HepG2 (cell line): ENCODE measurements at regions not wholly inside any gene's neighbourhood (a gene's known extent, or its start where the extent isn't known, plus 50 kb on each side); places are given as distances from the start of the nearest gene placed in this dataset.
"Not testable (repeated sequence)": the region's sequence is repeated elsewhere in the genome, so short reads cannot be mapped to it uniquely, and the experiment has no call there.

Source experiments
- ATAC-seq: fragments of 200-7000 bp; cut with Tn5 transposase; 3 replicates; pipeline ENCODE4 v1.9.1; 2020; ENCODE audit warnings: mild to moderate bottlenecking, moderate library complexity
- BruUV-seq: library from RNA; stranded (reverse); fragments of 400-500 nt; replicated peaks from 2 replicates; lab custom pipeline; 2021; lab: Mats Ljungman, UMichigan
- CTCF ChIA-PET: fragments of 300-600 bp; formaldehyde crosslinking; extraction: SDS; loops from one replicate; lab custom pipeline; 2021; ENCODE audit warnings: low total read pairs, inconsistent platforms, low intra/inter-chr PET ratio; lab: Yijun Ruan, JAX
- POLR2A ChIA-PET: fragments of 350-600 bp; sonication (Branson Sonifier 250); formaldehyde crosslinking; loops from one replicate; lab custom pipeline; 2020; ENCODE audit warnings: antibody characterized with exemption, inconsistent platforms; lab: Yijun Ruan, JAX
- DNase-seq: peaks from one replicate; pipeline ENCODE4 v3.0.0-alpha.2; 2015; ENCODE audit warnings: low spot score
- FAIRE-seq: peaks from 3 replicates; lab custom pipeline; 2011; peaks lifted over from hg19 to GRCh38; lab: Jason Lieb, UNC
- H2AFZ ChIP-seq: one replicate; pipeline ENCODE4 v1.6.1; 2011; ENCODE audit warnings: low read length, inconsistent platforms
- H3K27ac ChIP-seq: fragments of 300-600 bp; 3 replicates; pipeline ENCODE4 v1.8.0; 2011; ENCODE audit warnings: mixed run types, mild to moderate bottlenecking, mixed read lengths, low read length, inconsistent platforms; ENCODE audit not compliant: insufficient read depth; ENCODE audit errors: extremely low read length
- H3K27me3 ChIP-seq, 2 experiments: fragments of 200-600 bp in 1 of 2; 2 replicates in 1 of 2; 3 replicates in 1 of 2; pipeline versions ENCODE4 v1.6.0 to v1.8.0; 2011; ENCODE audit warnings: low read length in 2 of 2, mild to moderate bottlenecking in 2 of 2, moderate library complexity in 2 of 2, inconsistent platforms in 1 of 2; ENCODE audit not compliant: insufficient read depth in 2 of 2, control insufficient read depth in 1 of 2
- H3K36me3 ChIP-seq, 2 experiments: fragments of 200-600 bp in 1 of 2; replicated peaks in 1 of 2; 2 replicates in 1 of 2; 3 replicates in 1 of 2; pipeline versions ENCODE4 v1.5.1 to v1.8.0; 2011; ENCODE audit warnings: low read length in 2 of 2, inconsistent platforms in 1 of 2; ENCODE audit not compliant: insufficient read depth in 2 of 2, control insufficient read depth in 1 of 2
- H3K4me1 ChIP-seq: 2 replicates; pipeline ENCODE4 v1.5.1; 2012; ENCODE audit warnings: low read length, inconsistent platforms; ENCODE audit not compliant: insufficient read depth
- H3K4me2 ChIP-seq: 2 replicates; pipeline ENCODE4 v1.6.0; 2011; ENCODE audit warnings: low read depth, low read length, inconsistent platforms
- H3K4me3 ChIP-seq, 3 experiments: fragments of 200-600 bp in 1 of 3; sonication (generic), shearing (Covaris generic) in 1 of 3; replicated peaks in 1 of 3; 2 replicates each; pipeline ENCODE4 v1.5.1; 2011 to 2016; ENCODE audit warnings: low read length in 3 of 3, inconsistent platforms in 2 of 3, low read depth in 2 of 3, mild to moderate bottlenecking in 2 of 3, control low read depth in 1 of 3, mixed read lengths in 1 of 3; ENCODE audit not compliant: insufficient read depth in 1 of 3
- H3K79me2 ChIP-seq: one replicate; pipeline ENCODE4 v1.6.1; 2011; ENCODE audit warnings: low read length, inconsistent platforms; ENCODE audit not compliant: insufficient read depth
- H3K9ac ChIP-seq: 2 replicates; pipeline ENCODE4 v1.6.0; 2011; ENCODE audit warnings: mild to moderate bottlenecking, low read depth, low read length, inconsistent platforms; ENCODE audit not compliant: insufficient read depth
- H3K9me3 ChIP-seq: 2 replicates; pipeline ENCODE4 v1.5.1; 2012; ENCODE audit warnings: mild to moderate bottlenecking, low read length
- H4K20me1 ChIP-seq: 2 replicates; pipeline ENCODE4 v1.6.0; 2011; ENCODE audit warnings: inconsistent platforms, mild to moderate bottlenecking, low read length, moderate library complexity; ENCODE audit not compliant: insufficient read depth
- WGBS: methylation state at CpG from one replicate; pipeline ENCODE4 v1.1.6; 2017; ENCODE audit warnings: low lambda C conversion rate; 5-methylcytosine and 5-hydroxymethylcytosine counted together
- in situ Hi-C: cut with HindIII; loops from 2 replicates; pipeline ENCODE4 v1.10.0; 2017; ENCODE audit warnings: low pct_unique_long_range_greater_than_20kb; ENCODE audit not compliant: extremely low pct_ligation_motif_present
- intact Hi-C: fragments of 100-400 bp; cut with micrococcal nuclease; formaldehyde crosslinking; loops from one replicate; pipeline ENCODE4 v1.10.0; 2022; ENCODE audit not compliant: unreplicated experiment
- small RNA-seq, 3 experiments: library from RNA; depleted of rRNA; stranded (forward); fragments of <200 nt; gene quantifications; one replicate each; pipeline ENCODE3, GENCODE V24; 2012; ENCODE audit warnings: low read depth in 2 of 3, low replicate concordance in 1 of 3; ENCODE audit not compliant: insufficient read length in 3 of 3, insufficient read depth in 2 of 3

- not testable (repeated sequence) for FAIRE-seq
These were observed 1628.1 kb upstream of the DEFB115 start for GRCh38 chr20:29629395-29629794.

More at GRCh38 chr20:29629395-29629794, 1628.1 kb upstream of the DEFB115 start:
- H2AFZ ChIP-seq, ATAC-seq, CTCF ChIA-PET, POLR2A ChIA-PET, H3K36me3 ChIP-seq, H3K27ac ChIP-seq, H3K27me3 ChIP-seq, H3K4me1 ChIP-seq, H3K9ac ChIP-seq, H4K20me1 ChIP-seq, H3K9me3 ChIP-seq, H3K79me2 ChIP-seq, H3K4me2 ChIP-seq, BruUV-seq, intact Hi-C loops, DNase-seq, H3K4me3 ChIP-seq: not testable (repeated sequence)
- in situ Hi-C loops, result loop anchor here (25.0 kb wide), 1 partner anchor 658 kb away; no protein-coding TSS in a partner anchor
- WGBS, result 6% methylated on average over 1 of the region's 1 CpG

Small RNA genes in the stretch of these regions (small RNA-seq; reads per million reads assigned to genes)
- gene RF00002, result 0 to 0.33 (median 0) reads per million in 3 experiments
- 0 reads per million in 3 experiments for gene RF00019
